ENCODE measurements at regions not wholly inside any gene's neighbourhood (a gene's known extent, or its start where the extent isn't known, plus 50 kb on each side); places are given as distances from the start of the nearest gene placed in this dataset.

- no peak for TF ChIP-seq POLR2AphosphoS5 (IDR thresholded peaks at IDR 0.05)
- no peak for TF ChIP-seq CTCF (IDR thresholded peaks at IDR 0.05)
- TF ChIP-seq POLR2A (IDR thresholded peaks at IDR 0.05), result no peak
- TF ChIP-seq EP300 (IDR thresholded peaks at IDR 0.05), result no peak
Measured at GRCh38 chr19:32294871-32295438, 50.5 kb upstream of the ZNF507 start.

Measured in upper lobe of left lung (tissue), 4 donors.